8988T (cell line): ENCODE measurements at regions not wholly inside any gene's neighbourhood (a gene's known extent, or its start where the extent isn't known, plus 50 kb on each side); places are given as distances from the start of the nearest gene placed in this dataset.
"Not testable (repeated sequence)": the region's sequence is repeated elsewhere in the genome, so short reads cannot be mapped to it uniquely, and the experiment has no call there.

ENCODE experiments used
- DNase-seq: peaks from one replicate; pipeline ENCODE4 v3.0.0; 2011

DNA sequence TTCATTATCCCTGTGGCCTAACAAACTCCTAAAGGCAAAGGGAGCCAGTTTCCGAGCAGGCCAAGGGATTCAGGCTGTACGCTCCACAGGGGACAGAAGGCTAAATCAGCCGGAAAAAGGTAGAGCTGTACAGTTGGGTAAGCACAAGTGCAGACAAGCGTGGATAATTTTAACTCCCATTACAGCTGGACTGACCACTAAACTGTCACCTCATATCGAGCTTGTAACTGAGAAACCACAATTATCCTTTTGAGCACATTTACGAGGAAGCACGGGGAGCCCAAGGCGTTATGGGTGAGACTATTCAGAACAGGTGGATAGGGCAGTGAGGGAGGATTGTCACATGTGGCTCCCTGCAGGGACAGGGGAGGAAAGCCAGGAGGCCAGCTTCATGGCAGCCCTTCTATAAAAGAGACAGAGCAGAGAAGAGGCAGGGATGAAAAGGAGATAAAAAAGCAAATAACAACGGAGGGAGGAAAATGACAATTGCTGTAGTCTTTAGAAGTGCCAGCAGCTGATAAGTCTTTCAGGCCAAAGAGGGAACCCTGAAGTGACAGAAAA is 288.0 kb downstream of the FGFR2 start:
- no peak for DNase-seq

DNA sequence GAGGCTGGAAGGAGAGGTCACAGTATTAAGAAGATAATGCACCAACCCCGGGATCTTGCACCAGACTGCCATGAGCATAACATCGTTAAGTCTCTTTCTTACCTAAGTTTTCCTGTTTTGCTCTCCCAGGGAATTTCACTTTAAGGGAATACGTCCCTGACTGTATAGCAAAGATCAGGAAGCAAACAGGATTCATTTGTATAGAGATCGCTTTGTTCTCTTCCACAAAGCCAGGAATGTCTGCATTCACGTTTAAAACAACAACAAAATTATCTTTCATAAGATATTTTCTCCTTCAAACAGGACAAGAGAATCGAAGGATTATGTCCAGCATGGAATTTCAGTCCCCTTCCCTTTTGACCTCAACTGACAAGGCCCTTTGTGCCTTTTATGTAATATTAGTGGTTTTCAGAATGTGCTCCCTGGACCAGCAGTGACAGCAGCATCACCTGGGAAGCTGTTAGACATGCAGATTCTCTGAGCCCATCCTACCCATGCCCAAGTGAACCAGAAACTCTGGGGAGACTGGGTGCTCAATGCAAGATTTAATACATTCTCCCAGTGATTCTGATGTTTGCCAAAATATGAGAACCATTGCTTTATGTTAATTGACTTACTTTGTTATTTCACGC is 286.3 kb downstream of the FGFR2 start:
- no peak for DNase-seq

GRCh38 chr10:121312587-121312986 is 285.7 kb downstream of the FGFR2 start:
- DNase-seq = no peak

GRCh38 chr10:121313119-121313875 is 284.9 kb downstream of the FGFR2 start:
- DNase-seq = no peak

DNA sequence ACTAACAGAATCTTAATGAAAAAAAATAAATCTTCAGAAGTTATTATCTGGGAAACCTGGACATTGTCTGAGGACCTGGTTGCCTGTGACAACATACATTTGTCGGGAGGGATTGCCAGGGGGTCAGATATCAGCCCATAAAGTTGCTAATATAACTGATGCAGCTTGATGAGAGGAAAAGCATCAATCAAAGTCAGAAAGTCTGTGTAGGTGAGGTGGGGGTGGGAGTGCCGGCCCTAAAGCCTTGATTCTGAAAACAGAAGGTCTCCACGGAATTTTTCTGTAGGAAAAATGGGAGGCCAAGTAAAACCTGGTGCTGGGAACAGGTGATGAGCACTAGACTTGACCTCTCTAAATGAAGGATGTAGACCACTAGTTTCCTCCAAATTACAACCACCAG is 281.8 kb downstream of the FGFR2 start:
- DNase-seq = no peak

DNA sequence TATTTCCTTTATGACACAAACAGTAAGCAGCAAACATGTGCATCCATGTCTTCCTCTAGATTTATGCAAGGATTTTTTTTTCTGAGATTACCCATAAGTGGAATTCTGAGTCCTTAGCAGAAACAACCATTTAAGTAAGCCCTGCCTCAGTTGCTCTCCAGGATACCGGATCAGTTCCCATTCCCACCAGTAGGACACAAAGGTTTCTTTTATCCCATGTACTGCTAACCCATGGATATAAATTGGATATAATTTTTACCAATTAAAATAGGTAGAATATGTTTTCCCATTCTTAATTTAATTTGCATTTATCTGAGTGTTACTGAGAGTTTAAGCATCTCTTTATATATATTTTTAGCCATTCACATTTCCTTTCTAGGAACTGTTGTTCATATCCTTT is 280.9 kb downstream of the FGFR2 start:
- DNase-seq = no peak

GRCh38 chr10:121322046-121322445 is 276.2 kb downstream of the FGFR2 start:
- no peak for DNase-seq

DNA sequence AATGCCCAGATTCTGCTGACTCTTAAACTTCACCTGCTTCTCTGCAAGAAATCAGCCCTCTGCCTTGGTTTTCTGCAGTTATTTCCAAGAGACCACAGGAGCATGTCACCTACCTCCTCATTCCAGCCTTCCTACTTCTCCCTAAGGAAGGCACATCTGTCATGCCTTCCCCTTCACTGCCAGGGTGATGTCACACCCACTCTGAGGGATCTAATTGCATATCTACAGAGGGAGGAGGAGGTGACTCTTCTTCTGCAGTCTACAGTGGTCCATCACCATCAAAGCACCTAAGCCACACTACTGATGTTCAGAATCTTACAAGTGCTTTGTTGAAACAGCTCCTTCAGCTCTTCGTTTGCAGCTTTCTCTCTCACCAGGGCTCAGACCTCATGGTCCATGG is 275.5 kb downstream of the FGFR2 start:
- DNase-seq = no peak

GRCh38 chr10:121323443-121323842 is 274.8 kb downstream of the FGFR2 start:
- DNase-seq = no peak

- DNase-seq = no peak
Observed at GRCh38 chr10:121324678-121325213, 273.5 kb downstream of the FGFR2 start.

DNA sequence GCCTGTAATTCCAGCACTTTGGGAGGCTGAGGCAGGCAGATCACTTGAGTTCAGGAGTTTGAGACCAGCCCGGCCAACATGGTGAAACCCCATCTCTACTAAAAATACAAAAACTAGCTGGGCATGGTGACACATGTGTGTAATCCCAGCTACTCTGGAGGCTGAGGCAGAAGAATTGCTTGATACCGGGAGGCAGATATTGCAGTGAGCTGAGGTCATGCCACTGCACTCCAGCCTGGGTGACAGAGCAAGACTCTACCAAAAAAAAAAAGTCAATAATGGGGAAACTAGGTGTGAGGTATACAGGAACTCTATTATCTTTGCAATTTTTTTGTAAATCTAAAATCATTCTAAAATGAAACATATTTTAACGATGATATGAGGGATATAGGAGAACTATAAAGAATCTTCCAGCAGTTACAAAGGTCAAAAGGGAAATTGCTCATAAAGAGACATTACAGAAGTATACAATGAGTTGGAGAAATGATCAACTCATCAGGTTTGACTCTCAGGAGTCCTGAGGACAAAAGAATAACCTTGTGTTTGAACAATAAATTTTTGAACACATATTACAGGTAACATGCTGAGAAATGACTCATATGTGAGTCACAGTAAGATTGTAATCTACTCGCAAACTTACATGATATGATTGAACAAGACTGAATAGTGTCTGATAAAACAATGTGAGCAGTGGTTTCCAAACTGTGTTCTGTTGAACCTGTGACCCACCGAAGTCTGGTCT is 272.6 kb downstream of the FGFR2 start:
- DNase-seq = no peak

DNA sequence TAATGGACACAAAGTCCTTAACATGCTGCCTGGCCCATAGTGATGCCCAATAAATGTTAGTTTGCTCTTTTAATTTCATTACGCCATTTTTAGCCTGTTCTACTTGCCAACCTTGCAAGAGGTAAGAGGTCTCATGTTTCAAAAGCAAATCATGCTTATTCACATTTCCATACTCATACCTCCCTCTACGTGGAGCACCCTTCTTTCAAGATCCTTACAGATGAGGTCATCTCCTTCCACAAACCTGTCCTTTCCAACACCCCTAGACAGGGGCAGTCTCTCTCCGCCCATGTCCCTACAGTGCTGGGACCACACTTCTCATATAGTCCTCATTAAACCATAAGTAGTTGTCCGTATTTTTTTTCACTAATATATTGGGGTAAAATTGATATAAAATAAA is 271.3 kb downstream of the FGFR2 start:
- DNase-seq = no peak

DNA sequence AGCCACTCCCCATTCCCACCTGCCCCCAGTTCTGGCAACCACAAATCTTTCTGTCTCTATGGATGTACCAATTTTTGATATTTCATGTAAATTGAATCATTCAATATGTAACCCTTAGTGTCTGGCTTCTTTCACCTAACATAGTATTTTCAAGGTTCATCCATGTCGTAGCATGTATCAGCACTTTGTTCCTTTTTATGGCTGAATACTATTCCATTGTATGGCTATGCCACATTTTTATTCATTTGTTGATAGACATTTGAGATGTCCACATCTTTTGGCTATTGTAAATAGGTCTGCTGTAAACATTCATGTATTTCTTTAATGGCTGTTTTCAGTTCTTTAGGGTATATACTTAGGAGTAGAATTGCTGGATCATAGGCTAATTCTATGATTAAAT is 270.5 kb downstream of the FGFR2 start:
- no peak for DNase-seq

- DNase-seq = not testable (repeated sequence)
Observed at GRCh38 chr10:121329631-121330030, 268.6 kb downstream of the FGFR2 start.

DNA sequence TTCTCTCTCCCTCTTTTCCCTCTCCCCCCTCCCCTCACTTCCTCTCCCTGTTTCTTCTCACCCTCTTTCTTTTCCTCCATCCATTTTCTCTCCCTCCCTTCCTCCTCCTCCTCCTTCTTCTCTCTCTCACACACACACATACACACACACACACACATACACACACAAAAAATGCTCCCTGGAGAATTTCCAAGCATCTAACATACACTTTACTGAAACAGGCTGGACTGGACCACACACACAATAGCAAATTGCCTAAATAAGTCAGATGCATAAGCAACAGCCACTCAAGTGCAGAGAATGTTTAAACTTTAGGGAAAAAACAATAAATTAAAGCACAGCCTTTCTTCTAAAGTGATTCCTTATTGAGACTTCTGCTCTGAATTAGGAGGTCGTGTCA is 267.7 kb downstream of the FGFR2 start:
- no peak for DNase-seq

DNA sequence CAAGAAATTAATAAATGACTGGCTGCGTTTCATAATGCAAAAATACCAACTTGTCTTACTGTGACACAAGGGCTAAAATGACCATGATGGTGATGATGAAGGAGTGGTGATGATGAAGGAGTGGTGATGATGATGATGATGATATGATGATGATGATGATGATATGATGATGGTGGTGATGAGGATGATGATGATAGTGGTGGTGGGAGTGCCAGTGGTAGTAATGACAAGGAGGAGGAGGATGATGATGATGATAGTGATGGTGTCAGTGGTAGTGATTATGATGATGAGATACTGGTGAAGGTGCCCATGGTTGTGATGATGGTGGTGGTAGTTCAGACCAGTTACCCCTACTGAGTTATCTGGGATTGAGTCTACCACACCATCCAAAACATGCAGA is 265.9 kb downstream of the FGFR2 start:
- no peak for DNase-seq

DNA sequence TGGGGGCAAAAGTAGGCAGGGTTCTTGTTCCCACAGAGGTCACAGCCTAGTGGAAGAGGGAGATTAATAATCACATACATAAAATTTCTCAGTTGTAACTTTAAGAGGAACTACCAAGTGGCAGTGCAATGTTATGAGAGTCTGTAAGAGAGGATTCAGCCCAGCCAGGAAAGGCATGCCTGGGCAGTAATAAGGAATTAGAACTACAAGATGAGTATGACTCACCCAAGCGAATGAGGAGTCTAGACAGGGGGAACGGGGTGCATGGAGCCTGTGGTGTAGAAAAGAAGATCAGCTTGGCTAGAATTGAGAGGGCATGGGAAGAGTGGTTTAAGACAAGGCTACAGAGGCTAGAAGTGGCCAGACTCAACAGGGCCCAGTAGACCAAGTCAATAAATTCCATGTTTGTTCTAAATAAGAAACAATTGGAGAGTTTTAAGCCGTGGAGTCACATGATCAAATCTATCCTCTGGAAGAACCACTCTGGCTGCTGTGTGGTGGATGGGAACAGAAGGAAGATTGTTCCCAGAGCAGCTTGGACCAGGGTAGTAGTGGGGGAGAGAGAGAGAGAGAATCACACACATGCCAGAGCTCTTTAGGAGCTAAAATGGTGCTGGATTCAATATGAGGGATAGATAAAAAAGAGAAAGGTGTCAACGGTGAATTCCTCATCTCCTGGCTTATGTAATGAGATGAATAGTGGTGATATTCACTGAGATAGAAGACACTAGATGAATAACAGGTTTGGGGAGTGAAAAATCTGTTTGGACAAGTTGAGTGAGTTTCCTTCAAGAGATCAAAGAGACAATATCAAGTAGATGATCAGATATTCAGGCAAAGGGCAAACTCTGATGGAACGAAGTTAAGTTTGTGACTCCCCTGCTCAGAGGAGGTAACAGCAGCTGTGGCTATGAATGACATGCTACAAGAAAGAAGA is 265.1 kb downstream of the FGFR2 start:
- no peak for DNase-seq

GRCh38 chr10:121335386-121335925 is 262.8 kb downstream of the FGFR2 start:
- no peak for DNase-seq

DNA sequence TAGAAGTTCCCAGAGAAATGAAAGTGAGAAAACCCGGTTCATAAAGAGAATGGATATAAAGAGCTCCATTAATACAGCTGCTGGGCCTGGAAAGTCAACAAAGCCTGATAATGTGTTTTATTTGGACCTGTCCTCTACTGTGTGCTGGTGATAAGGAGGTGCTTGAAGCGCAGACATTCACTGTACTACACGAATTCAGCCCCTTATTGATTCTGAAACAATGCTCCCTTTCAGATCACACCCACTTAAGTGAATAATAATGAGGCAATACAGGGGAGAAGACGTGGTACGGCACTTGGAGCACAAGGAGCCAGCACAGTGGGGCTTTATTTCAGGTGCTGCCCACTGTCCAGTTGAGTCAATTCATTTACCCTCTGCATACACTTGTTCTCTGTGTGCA is 260.8 kb downstream of the FGFR2 start:
- no peak for DNase-seq

GRCh38 chr10:121338206-121338980 is 259.9 kb downstream of the FGFR2 start:
- DNase-seq = no peak

DNA sequence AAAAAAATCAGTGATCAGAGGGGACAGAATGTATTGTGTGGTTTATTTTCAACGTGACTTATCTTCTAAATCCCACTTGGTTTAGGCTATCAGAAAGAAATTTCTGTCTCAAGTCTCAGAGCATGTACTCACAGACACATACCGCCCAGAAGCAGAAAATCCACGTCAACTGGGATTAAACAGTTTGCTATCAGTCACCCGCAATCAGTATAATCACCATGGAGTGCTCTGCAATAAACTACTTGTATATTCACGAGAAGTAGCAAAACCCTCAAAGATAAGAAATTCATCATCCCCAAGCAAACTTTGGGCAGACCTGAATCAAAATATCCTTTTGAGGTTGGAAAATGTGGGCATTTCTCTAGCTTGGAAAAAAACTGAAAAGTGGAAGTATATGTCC is 259.1 kb downstream of the FGFR2 start:
- no peak for DNase-seq
